ENCODE measurements at regions not wholly inside any gene's neighbourhood (a gene's known extent, or its start where the extent isn't known, plus 50 kb on each side); places are given as distances from the start of the nearest gene placed in this dataset.
"Not testable (repeated sequence)": the region's sequence is repeated elsewhere in the genome, so short reads cannot be mapped to it uniquely, and the experiment has no call there.

GRCh38 chr6:11961923-11962322 lies 50.2 kb upstream of the HIVEP1 start:
- DNase-seq, result no peak

- DNase-seq, result no peak
These were observed 51.0 kb upstream of the HIVEP1 start for GRCh38 chr6:11960909-11961779.

- DNase-seq, result no peak
These were observed 55.3 kb upstream of the HIVEP1 start for GRCh38 chr6:11956781-11957180.

- no peak for DNase-seq
These were observed 58.5 kb upstream of the HIVEP1 start for GRCh38 chr6:11953641-11954040.

- DNase-seq, result no peak
These were observed 59.8 kb upstream of the HIVEP1 start for GRCh38 chr6:11952316-11952715.

- no peak for DNase-seq
These were observed 60.2 kb upstream of the HIVEP1 start for GRCh38 chr6:11951868-11952267.

- no peak for DNase-seq
These were observed 62.0 kb upstream of the HIVEP1 start for GRCh38 chr6:11950109-11950508.

GRCh38 chr6:11947575-11947974 lies 64.5 kb upstream of the HIVEP1 start:
- no peak for DNase-seq

GRCh38 chr6:11947063-11947462 lies 65.0 kb upstream of the HIVEP1 start:
- DNase-seq, result no peak

- no peak for DNase-seq
These were observed 68.0 kb upstream of the HIVEP1 start for GRCh38 chr6:11944111-11944510.

GRCh38 chr6:11943060-11943459 lies 69.1 kb upstream of the HIVEP1 start:
- no peak for DNase-seq

- DNase-seq, result no peak
These were observed 69.8 kb upstream of the HIVEP1 start for GRCh38 chr6:11942185-11942864.

- DNase-seq, result not testable (repeated sequence)
These were observed 71.5 kb upstream of the HIVEP1 start for GRCh38 chr6:11940532-11941166.

- DNase-seq, result no peak
These were observed 73.7 kb upstream of the HIVEP1 start for GRCh38 chr6:11938285-11938890.

- DNase-seq, result no peak
These were observed 77.5 kb upstream of the HIVEP1 start for GRCh38 chr6:11934638-11935037.

- not testable (repeated sequence) for DNase-seq
These were observed 79.2 kb upstream of the HIVEP1 start for GRCh38 chr6:11932892-11933291.

- DNase-seq, result no peak
These were observed 80.6 kb upstream of the HIVEP1 start for GRCh38 chr6:11931296-11932035.

GRCh38 chr6:11930834-11931233 lies 81.3 kb upstream of the HIVEP1 start:
- not testable (repeated sequence) for DNase-seq

- no peak for DNase-seq
These were observed 81.9 kb upstream of the HIVEP1 start for GRCh38 chr6:11930240-11930639.

GRCh38 chr6:11929241-11929835 lies 82.8 kb upstream of the HIVEP1 start:
- no peak for DNase-seq

- no peak for DNase-seq
These were observed 85.3 kb upstream of the HIVEP1 start for GRCh38 chr6:11926594-11927407.

Measured in NCI-H446 treated with DMSO at 0.1 percent for 48 hours (cell line).